ENCODE measurements at regions not wholly inside any gene's neighbourhood (a gene's known extent, or its start where the extent isn't known, plus 50 kb on each side); places are given as distances from the start of the nearest gene placed in this dataset.

DNA sequence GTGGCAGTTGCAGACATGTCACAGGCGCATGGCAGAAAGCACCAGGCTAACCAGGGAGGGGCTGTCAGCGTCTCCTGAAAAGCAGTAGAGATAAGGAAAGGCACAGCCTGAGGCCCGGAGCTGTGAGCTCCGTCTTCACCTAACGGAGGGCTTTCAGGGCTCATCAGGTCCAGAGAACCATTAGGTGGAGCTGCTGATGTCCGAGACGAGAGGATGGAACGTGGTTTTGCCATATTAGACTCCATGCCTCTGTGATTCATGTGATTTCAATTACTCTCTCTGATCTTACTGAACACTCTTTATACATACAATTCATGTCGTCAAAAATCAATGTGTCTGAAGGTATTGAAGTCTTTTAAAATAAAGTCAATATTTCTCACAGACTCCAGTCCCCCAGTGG, 120.3 kb upstream of the RAB6C start:
- DNase-seq (ENCODE audit: low read depth in 3 of 3): no peak

DNA sequence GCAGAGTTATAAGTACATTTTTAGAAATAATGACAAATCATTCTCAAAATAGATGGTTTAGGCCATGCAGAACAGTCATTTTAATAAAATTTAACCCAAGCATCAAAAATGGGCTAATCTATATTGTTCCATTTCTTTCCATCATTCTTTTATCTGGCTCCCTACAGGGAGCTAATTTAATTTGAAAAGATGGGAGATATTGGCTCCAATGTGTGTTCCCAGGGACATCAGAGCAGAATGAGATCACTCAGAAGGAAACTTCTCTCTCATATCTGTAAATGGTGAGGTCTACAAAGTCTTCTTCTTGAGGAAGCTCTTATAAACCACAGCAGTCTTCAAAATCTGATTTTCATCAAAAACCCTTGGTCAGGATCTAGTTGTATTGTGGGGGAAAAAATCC, 119.4 kb upstream of the RAB6C start:
- DNase-seq (ENCODE audit: low read depth in 3 of 3): no peak

DNA sequence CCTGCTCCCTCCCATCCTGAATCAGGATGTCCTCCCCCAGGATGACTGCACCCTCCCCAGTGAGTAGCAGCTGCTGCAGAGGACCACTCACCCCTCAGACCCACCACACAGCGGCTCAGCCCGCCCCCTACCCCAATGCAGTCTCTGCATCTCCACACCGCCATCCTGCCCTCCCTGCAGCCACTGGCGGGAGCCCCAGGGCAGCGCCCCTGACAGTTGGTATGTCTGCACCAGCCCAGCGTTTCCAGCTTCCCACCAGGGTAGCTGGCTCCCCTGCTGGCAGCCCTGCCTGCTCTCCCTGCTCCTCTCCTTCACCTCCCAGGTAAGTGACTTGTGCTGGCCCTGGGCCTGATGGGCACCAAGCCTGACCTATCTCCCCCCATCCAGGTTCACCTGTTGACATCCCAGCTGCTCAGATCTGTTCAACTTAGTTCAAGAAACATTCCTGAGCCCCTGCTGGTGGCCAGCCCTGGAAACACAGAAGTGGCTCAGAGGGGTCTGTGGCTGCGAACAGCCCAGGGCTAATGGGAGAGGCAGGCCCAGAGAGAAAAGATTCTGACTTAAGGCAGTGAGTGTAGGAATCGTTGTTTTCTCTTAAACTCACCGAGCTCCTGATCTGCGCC, 117.7 kb upstream of the RAB6C start:
- no peak for DNase-seq (ENCODE audit: low read depth in 3 of 3)

DNA sequence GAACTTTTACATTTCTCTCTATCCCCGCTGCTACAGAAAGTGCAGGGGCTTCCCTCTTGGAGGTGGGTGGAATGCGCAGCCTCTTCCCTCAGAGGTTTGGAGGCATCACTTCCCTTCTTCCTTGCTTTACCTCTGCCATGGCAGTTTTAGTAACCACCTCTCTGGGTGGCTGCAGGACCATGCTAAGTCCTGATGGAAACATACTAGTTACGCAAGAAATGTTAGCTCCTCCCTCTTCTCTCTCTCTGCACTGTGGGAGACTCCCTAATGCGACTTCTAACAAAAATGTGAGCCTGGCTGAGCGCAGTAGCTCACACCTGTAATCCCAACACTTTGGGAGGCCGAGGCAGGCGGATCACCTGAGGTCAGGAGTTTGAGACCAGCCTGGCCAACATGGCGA, 116.8 kb upstream of the RAB6C start:
- no peak for DNase-seq (ENCODE audit: low read depth in 3 of 3)

DNA sequence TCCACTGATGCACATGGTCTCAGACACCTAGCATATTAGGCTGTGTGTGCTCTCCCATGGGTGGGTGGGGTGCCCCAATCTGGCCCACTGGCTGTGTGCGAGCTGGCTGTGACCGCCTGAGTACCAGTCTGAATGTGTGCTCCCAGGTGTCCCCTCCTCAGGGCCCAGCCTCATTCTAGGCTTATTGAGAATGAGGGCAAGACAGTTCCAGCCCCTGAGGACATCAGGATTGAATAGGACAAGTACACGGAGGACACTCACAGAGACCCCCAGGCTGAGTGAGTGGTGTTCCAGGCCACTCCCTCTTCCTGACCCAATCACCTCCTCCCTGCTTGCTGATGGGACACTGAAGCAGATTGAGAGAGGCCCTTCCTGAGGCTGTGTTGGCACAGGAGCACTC, 116.1 kb upstream of the RAB6C start:
- no peak for DNase-seq (ENCODE audit: low read depth in 3 of 3)

DNA sequence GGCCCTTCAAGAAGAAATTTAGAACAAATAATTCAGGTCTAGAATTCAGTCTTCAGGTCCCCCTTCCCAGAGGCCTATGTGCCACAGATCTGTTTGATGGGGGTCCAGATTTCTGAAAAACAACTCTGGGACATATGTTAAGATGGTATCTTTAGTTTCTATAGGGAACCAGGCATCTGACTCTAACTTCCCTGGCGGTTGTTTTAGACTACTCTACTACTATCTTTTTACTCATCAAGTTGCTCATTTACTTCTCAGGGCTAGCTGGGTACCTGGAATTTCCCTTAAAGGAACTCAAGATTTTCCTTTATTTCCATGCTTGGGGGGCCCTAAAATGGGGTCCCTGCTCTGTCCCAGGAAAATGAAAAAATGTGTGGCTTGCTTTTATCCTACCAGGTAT, 114.7 kb upstream of the RAB6C start:
- no peak for DNase-seq (ENCODE audit: low read depth in 3 of 3)

DNA sequence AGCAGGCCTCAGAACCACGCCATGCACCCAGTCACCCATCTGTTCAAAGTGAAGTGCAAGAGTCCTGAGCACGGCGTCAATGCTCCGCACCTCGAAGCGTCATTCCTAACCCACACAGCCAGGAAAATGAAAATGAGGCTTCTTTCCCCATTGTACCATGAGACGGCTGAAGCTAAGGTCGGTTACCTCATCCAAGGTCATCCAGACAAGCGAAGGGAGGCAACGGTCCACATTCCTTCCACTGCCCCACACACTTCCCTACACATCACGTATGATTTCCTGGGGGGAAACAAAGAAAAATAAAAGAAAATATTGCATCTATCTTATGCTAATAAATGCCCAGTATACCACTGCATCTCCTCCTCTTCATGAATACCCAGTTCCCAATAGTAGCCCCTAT, 113.5 kb upstream of the RAB6C start:
- DNase-seq (ENCODE audit: low read depth in 3 of 3): no peak

DNA sequence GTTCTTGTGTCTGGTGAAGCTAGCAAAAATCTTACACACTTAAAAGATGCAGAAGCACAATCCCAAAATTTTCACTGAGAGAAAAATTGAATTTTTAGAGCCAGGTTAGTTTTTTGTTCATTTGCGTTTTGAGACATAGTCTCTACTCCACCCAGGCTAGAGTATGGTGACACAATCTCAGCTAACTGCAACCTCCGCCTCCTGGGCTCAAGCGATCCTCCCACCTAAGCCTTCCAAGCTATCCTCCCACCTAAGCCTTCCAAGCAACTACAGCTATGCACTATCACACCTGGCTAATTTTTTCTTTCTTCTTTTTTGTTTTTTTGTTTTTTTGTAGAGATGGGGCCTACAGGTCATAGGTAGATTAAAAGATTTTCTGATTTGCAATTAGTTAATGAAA, 113.1 kb upstream of the RAB6C start:
- DNase-seq (ENCODE audit: low read depth in 3 of 3): no peak

DNA sequence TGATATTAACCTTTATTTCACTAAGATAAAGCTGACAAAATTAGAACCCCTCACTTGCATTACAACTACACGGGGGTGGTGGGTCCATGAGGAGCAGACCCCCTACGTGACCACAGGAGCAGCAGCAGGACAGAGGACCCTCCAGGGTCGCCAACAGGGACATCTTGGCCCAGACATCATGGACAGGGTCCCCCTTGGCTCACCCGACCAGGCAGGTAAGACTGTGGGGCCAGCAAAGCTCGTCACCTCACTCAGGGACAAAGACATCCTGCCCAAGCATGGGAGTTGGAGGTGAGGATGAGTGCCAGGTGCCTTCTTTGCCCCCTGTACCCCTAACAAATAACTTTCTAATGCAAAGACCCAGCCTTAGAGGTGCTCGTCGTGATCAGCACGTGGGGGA, 111.3 kb upstream of the RAB6C start:
- no peak for DNase-seq (ENCODE audit: low read depth in 3 of 3)

DNA sequence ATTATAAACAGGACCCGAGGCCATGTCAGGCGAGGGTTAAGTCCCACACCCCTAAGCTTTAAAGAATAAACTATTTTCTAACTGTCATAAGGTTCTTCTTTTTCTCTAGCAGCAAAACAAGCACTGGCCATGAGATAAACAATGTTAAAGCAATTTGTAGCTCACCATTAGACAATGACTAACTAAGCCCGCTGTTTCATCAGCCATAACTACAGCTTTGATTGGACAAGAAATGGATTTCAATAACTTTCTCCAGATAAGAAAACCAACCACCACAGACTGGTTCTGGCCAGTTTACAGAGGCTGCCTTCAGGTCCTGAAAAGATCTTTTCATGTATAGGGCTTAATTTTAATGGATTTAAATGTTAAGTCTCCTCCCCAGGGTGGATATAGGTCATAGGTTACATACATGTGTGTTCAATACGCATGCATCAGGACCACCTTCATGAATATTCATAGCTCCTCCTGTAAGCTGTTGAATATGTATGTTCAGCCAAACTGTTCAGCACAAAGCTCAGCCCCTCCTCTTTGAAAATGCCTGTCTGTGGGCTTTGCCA, 108.7 kb upstream of the RAB6C start:
- no peak for DNase-seq (ENCODE audit: low read depth in 3 of 3)

DNA sequence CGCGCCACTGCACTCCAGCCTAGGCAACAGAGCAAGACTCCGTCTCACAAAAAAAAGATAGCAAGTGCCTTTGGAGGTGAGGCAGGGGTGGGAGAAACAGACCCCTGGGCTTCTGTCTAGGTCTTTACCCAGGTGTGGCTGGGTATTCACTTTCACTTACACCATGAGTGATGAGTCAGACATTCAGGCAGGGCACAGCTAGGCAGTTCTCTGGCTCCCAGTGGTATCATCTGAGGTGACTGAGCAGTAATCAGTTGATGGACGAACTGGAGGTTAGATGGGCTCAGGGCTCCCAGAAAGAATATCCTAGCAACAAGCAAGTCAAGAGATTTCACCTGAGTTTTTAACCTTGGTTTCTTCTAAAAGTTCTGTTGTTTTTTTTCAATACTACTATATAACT, 107.0 kb upstream of the RAB6C start:
- no peak for DNase-seq (ENCODE audit: low read depth in 3 of 3)

DNA sequence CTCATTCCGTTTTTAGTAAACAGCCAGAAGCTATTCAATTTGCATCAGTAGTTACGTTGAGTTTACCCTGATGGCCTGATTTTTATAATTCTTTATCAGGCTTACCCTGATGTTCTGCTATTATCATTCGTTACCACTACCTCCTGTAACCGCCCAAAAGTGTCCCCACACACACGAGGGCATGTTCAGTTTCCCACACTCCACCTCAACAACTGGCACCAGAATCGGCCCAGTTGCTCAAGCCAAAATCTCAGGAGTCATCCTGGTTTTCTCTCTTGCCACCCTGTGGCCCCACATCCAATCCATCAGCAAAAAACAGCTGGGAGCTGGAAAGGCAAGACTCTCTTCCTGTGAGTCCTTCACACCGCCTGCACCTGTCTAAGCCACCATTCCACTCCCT, 102.9 kb upstream of the RAB6C start:
- no peak for DNase-seq (ENCODE audit: low read depth in 3 of 3)

DNA sequence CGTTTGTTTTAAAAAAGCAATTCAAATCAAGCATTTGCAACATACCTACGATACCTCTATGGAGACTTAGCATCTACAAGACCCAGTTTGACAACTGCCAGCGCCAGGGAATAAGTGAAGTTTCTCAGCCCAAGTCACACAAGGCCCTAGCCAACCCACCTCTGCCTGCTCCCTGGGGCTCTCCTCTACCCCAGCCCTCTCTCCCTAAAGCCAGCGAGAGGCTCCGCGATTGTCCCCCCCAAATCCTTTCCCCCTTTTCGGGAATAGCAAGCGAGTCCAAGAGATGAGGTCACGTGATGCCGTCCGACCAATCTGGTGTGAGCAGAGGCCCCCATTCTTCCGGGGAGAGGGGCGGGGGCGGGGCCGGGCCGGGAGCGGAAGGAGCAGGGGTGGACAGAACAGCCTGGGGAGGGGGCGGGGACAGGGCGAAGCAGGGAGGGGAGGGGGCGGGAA, 102.2 kb upstream of the RAB6C start:
- peak; percentile 68 to 81 (median 70) for DNase-seq (ENCODE audit: low read depth in 3 of 3)

DNA sequence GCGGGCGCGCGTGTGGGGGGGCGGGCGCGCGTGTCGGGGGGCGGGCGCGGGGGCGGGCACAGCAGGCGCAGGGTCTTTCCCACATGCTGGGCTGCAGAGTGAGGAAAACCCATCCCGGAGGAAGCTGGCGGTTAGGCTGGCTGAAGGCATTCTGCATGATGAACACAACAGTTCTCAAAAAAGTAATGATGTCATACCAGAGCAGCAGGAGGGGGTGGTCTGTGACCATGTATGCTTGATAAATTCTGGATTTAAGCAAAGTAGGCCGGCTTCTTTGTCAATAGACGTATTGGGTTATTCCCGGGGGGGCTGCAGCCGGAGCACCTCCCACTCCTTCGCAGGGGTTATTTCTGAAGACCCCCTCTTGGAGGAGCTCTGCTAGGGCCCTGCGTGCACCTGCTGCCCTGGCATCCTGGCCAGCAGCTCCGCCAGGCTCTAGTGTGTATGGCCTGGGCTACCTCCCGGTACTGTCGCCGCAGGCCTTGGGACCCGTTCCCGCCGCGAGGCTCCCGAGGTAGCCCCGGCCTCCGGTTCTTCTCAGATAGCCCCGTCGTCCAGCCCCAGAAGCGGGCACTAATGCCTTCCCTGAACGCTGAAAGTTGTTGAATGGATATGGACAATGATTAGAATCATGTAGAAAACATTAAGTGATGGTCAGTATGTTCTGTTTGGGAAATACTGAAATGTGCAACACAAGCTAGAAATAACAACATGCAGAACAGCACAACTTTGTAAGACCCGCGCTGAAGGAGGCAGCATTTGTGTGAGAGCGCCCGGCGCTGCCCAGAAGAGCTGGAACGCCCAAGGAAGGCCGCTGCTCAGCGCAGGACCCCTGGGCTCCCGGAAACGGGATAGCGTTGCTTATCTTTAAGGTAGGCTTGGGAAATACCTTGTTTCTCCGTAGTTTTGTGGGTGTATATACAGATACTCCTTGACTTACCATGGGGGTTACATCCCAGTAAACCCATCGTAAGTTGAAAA, 101.4 kb upstream of the RAB6C start:
- peak in 1 of 3 experiments; percentile 5 for DNase-seq (ENCODE audit: low read depth in 3 of 3)

DNA sequence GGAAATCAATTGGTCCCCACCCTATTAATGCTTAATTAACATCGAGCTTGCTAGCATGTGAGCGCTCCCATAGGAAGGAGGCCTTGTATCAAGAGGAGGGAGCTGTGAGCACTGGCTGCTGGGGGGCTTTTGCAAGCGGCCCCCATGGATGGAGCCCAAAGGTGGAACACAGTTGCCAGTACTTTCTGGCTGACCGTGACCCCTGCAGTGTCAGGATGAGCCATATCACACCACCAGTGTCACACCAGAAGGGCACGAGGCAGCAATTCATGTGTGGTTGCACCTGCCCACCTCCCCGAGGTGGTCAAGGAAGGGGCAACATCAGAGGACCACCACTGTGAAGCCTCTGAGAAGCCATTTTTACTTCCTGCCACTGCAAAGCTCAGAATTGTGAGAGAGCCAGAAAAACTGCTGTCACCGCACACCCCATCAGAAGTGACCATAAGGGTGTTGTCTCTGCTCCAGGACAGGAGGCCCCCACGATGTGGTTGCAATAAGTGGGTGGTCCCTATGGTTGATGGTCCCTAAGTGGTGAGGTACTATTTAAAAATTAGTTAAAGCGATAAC, 99.8 kb upstream of the RAB6C start:
- DNase-seq (ENCODE audit: low read depth in 3 of 3): no peak

DNA sequence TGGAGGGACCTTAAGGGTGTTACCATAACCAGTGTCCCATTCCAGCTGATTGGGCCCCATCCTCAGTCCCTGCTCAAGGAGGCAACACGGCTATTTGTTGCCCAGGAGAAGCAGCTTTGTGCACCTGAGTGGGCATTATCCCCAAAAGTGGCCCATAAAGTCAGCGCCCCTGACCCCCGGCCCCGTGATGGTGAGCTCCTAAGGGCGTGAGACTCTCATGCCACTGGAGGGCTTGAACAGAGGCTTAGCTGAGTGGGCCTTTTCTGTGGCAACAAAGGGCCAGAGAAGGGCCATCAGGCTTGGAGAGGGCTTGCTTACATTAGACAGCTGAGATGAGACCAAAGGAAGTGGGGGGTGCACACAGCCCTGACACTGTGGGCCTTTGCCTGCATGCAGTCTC, 99.2 kb upstream of the RAB6C start:
- DNase-seq (ENCODE audit: low read depth in 3 of 3): no peak

DNA sequence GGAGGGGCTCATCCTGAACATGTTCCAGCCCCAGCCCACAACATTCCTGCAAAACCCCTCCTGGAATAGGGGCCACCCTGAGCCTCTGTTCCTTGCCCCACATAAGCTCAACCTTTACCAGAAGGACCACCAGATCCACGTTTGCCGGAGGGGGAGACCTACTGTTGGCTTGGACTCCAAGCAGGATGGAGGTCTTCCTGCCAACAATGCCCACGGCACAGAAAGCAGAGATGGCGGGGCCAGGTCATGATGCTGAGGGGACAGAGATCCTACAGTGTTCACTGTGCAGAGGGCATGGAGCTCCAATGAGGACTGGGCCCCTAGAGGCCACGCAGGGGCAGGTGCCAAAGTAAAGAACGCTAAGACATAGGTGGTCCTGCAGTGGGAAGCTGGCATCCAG, 98.5 kb upstream of the RAB6C start:
- DNase-seq (ENCODE audit: low read depth in 3 of 3): no peak

DNA sequence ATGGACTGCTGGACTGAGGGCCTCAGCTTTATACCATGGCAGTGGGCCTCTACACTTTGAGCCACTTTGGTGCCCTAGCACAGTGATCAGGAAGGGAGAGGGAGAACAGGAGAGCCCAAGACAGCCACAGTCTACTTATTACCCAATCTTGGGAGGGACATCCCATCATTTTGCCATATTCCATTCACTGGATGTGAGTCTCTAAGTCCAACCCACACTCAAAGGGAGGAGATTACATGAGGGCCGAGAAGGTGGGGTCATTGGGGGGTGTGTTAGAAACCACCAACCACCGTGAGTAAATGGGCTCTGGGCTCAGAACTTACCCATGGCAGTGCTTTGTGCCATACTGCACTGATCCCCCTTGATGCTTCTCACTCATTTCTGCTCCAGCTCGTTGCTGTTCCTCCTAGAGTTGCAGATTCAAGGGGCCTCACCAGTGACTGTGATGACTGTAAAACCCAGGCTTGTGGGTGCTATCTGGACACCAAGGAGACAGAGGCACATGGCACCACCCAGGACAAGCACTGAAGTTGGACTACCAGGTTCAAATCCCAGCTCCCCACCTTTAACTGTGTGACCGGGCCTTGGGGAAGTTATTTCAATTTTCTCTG, 97.6 kb upstream of the RAB6C start:
- DNase-seq (ENCODE audit: low read depth in 3 of 3): no peak

DNA sequence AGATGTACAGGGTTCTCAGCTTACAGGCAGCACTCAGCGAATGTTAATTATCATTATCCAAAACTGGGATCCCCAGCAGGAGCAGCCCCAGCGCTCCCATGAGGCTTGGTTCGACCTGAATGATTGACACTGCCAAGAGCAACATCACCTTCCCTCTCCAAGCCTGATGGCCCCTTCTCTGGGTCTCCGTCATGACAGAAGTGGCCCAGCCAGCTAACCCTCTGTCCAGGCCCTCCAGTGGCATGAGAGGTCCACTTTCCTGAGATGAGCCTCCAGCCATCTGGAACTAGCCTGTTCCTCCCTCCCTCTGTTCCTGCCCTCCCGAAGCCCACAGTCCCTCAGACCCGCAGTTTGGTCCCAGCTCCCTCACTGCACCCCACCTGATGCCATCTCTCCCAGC, 97.0 kb upstream of the RAB6C start:
- no peak for DNase-seq (ENCODE audit: low read depth in 3 of 3)

DNA sequence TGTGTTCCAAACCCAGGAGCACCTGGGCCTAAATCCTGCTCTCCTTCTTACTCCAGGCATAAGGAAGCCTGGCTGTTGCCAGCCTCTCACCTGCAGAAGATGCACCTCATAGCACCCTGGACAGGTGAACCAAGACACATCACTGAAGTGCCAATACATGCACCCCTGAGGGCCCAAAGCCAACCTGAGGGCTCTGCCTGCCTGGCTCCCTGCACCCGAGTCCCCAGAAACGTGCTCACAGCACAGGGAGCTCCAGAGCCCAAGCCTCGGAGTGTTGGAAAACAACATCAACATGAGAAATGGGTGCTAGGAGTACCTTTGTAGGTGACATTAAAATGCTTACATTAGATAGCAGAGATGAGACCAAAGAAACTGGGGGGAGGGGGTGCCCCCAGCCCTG, 96.3 kb upstream of the RAB6C start:
- DNase-seq (ENCODE audit: low read depth in 3 of 3): no peak

DNA sequence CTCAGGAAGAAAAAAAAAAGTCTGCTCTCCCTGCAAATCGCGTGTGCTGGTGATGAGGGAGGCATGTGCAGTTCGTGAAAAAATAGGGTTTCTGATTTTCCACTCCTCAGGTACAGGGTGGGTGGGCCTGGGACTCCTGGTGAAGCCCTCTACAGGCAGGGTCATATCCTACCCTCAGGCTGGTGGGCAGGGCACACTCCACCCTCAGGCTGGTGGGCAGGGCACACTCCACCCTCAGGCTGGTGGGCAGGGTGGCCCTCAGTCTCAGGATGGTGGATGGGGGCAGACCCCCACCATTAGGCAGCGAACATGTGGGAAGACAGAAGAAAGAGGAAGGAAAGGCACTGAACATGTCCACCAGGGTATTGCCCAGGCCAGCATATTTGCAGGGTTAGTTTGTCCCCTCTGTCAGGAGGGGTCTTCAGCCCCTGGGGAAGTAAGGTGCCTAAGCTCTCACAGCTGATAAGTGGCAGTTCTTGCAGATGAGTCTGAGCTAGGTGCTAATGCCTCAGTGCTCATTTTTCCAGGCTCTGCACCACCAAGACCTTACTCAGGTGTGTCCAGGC, 95.2 kb upstream of the RAB6C start:
- DNase-seq (ENCODE audit: low read depth in 3 of 3): no peak

DNA sequence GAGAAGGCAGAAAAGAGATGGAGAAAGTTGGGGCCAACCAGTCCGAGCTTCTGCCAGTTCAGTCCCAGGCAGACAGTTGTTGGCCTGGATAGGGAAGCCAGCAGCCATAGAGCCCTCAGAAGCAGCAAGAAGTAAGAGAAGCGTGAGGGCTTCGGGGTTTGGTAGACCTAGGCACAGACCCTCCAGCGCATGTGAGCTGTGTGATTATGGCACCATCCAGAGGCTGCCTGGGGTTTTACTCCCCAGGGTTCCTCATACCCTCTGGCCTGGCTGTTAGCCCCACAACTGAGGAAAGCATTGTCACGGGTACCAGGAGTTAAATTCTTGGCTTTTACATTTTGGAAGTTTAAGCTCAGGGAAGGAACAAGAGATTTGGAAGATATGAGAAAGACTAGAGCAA, 93.7 kb upstream of the RAB6C start:
- no peak for DNase-seq (ENCODE audit: low read depth in 3 of 3)
